Tibial nerve (tissue), 4 donors: ENCODE measurements at regions not wholly inside any gene's neighbourhood (a gene's known extent, or its start where the extent isn't known, plus 50 kb on each side); places are given as distances from the start of the nearest gene placed in this dataset.
"Not testable (repeated sequence)": the region's sequence is repeated elsewhere in the genome, so short reads cannot be mapped to it uniquely, and the experiment has no call there.

Source experiments
- CTCF ChIP-seq, 5 experiments: fragments of 200-600 bp in 3 of 5; fragments of 450-650 bp in 2 of 5; sonication (generic) in 3 of 5; IDR thresholded peaks; one replicate each; pipeline ENCODE4 v1.5.1; 2016 to 2019; ENCODE audit warnings: antibody characterized with exemption in 5 of 5, mild to moderate bottlenecking in 3 of 5, moderate library complexity in 2 of 5
- EP300 ChIP-seq, 2 donors: sonication (generic); formaldehyde crosslinking; IDR thresholded peaks; one replicate each; pipeline ENCODE4 v1.6.1; 2017; ENCODE audit warnings: antibody characterized with exemption in 2 of 2, mild to moderate bottlenecking in 1 of 2
- POLR2A ChIP-seq, 2 donors: fragments of 450-650 bp; IDR thresholded peaks; one replicate each; pipeline ENCODE4 v1.6.1; 2017; ENCODE audit warnings: antibody characterized with exemption in 2 of 2, mild to moderate bottlenecking in 2 of 2, moderate library complexity in 2 of 2

- not testable (repeated sequence) for TF ChIP-seq CTCF, POLR2A, EP300 (IDR thresholded peaks at IDR 0.05)
Measured at GRCh38 chr2:91659189-91659916, 2967.9 kb downstream of the RPIA start.
